WTC11 (cell line): ENCODE measurements at regions not wholly inside any gene's neighbourhood (a gene's known extent, or its start where the extent isn't known, plus 50 kb on each side); places are given as distances from the start of the nearest gene placed in this dataset.

Source experiments
- CTCF ChIP-seq: fragments of 200-600 bp; IDR thresholded peaks from 2 replicates; pipeline ENCODE4 v1.8.0; 2022; ENCODE audit warnings: antibody characterized with exemption
- GABPB1 ChIP-seq: sonication (generic); formaldehyde crosslinking; IDR thresholded peaks from 2 replicates; pipeline ENCODE4 v1.8.1; 2023; ENCODE audit warnings: mild to moderate bottlenecking, missing genetic modification reagents
- MAX ChIP-seq: sonication (generic); formaldehyde crosslinking; IDR thresholded peaks from 2 replicates; pipeline ENCODE4 v1.8.0; 2022; ENCODE audit warnings: mild to moderate bottlenecking, missing genetic modification reagents
- USF2 ChIP-seq: sonication (generic); formaldehyde crosslinking; IDR thresholded peaks from 2 replicates; pipeline ENCODE4 v1.8.1; 2023; ENCODE audit warnings: mild to moderate bottlenecking, missing genetic modification reagents, moderate library complexity
- ZNF121 ChIP-seq: sonication (generic); formaldehyde crosslinking; IDR thresholded peaks from 2 replicates; pipeline ENCODE4 v1.8.0; 2023; ENCODE audit warnings: missing genetic modification reagents

GRCh38 chr1:175842550-175842949 is 99.2 kb upstream of the TNR start:
- TF ChIP-seq USF2 (CRISPR knock-in tag) (no peak), ZNF121 (no peak), CTCF (no peak), GABPB1 (CRISPR knock-in tag) (no peak), MAX (CRISPR knock-in tag) (no peak)
